ENCODE measurements at regions not wholly inside any gene's neighbourhood (a gene's known extent, or its start where the extent isn't known, plus 50 kb on each side); places are given as distances from the start of the nearest gene placed in this dataset.
"Not testable (repeated sequence)": the region's sequence is repeated elsewhere in the genome, so short reads cannot be mapped to it uniquely, and the experiment has no call there.

- DNase-seq: no peak
Observed at GRCh38 chr6:81623106-81623759, 129.2 kb downstream of the TENT5A start.

GRCh38 chr6:81621816-81622395 is 130.6 kb downstream of the TENT5A start:
- no peak for DNase-seq

- DNase-seq: no peak
Observed at GRCh38 chr6:81614292-81614691, 138.2 kb downstream of the TENT5A start.

GRCh38 chr6:81613606-81614005 is 138.9 kb downstream of the TENT5A start:
- DNase-seq: no peak

GRCh38 chr6:81612136-81612535 is 140.3 kb downstream of the TENT5A start:
- no peak for DNase-seq

GRCh38 chr6:81609736-81610135 is 142.7 kb downstream of the TENT5A start:
- no peak for DNase-seq

- DNase-seq: no peak
Observed at GRCh38 chr6:81608776-81609175, 143.7 kb downstream of the TENT5A start.

- DNase-seq: no peak
Observed at GRCh38 chr6:81606965-81607381, 145.5 kb downstream of the TENT5A start.

GRCh38 chr6:81605526-81605925 is 147.0 kb downstream of the TENT5A start:
- no peak for DNase-seq

- DNase-seq: no peak
Observed at GRCh38 chr6:81601918-81602317, 150.6 kb downstream of the TENT5A start.

- not testable (repeated sequence) for DNase-seq
Observed at GRCh38 chr6:81600488-81600887, 152.0 kb downstream of the TENT5A start.

GRCh38 chr6:81594501-81594900 is 158.0 kb downstream of the TENT5A start:
- no peak for DNase-seq

GRCh38 chr6:81590314-81590691 is 162.2 kb downstream of the TENT5A start:
- no peak for DNase-seq

GRCh38 chr6:81589465-81590313 is 162.8 kb downstream of the TENT5A start:
- no peak for DNase-seq

GRCh38 chr6:81585686-81586085 is 166.8 kb downstream of the TENT5A start:
- DNase-seq: not testable (repeated sequence)

GRCh38 chr6:81584156-81584555 is 168.3 kb downstream of the TENT5A start:
- DNase-seq: not testable (repeated sequence)

- DNase-seq: no peak
Observed at GRCh38 chr6:81575442-81575841, 177.0 kb downstream of the TENT5A start.

GRCh38 chr6:81572020-81572419 is 180.5 kb downstream of the TENT5A start:
- no peak for DNase-seq

- no peak for DNase-seq
Observed at GRCh38 chr6:81570681-81571080, 181.8 kb downstream of the TENT5A start.

GRCh38 chr6:81568973-81569372 is 183.5 kb downstream of the TENT5A start:
- DNase-seq: no peak

- DNase-seq: no peak
Observed at GRCh38 chr6:81565071-81565470, 187.4 kb downstream of the TENT5A start.

GRCh38 chr6:81564470-81565068 is 187.9 kb downstream of the TENT5A start:
- no peak for DNase-seq

GRCh38 chr6:81562169-81562568 is 190.3 kb downstream of the TENT5A start:
- no peak for DNase-seq
